ENCODE measurements at regions not wholly inside any gene's neighbourhood (a gene's known extent, or its start where the extent isn't known, plus 50 kb on each side); places are given as distances from the start of the nearest gene placed in this dataset.

DNA sequence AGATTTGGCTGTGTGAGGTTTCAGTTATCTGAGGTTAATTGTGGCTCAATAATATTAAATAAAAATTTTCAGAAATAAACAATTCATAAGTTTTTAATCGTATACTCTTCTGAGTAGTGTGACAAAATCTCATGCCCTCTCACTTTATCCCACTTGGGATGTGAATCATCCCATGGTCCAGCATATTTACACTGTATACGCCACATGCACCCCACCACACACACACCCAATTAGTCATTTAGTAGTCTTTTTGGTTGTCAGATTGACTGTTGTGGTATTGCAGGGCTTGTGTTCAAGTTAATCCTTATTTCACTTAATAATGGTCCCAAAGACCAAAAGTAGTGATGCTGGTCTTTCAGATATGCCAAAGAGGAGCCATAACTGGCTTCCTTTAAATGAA is 66.4 kb upstream of the PCDH9 start:
- DNase-seq, result no peak

DNA sequence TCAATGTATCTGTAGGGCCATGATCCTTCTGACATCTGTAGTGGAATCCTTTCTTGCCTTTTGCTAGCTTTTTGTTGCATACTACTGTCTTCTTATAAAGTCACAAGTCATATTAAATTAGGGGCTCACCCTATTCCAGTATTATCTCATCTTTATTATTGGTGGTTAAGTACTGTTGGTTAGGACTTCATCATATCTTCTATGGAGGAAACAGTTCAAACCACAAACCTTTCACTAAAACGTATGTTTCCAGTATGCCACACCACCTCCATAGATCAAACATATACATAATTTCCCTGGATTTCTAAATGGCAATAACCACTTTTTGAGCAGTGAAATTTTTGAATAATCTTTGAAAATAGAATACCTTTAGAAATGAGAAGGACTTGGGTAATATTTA is 62.8 kb upstream of the PCDH9 start:
- DNase-seq, result no peak

DNA sequence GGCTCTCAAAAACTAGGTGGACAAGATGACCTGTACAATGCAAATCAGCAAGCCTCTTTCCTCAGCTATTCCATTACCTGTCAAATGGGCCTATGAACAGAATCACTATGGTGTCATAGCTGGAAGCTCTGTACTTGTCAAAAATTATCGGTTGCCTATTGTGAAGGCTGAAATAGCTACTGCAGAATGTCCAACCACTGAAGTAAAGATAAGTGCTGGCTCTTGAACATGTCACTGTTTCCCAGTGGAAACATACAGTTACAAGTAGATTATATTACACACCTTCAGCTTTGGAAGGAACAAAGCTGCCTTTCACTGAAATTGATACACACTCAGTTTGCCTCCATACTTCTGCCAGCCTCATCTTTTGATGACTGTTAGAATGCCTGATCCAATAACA is 55.5 kb upstream of the PCDH9 start:
- DNase-seq, result no peak

DNA sequence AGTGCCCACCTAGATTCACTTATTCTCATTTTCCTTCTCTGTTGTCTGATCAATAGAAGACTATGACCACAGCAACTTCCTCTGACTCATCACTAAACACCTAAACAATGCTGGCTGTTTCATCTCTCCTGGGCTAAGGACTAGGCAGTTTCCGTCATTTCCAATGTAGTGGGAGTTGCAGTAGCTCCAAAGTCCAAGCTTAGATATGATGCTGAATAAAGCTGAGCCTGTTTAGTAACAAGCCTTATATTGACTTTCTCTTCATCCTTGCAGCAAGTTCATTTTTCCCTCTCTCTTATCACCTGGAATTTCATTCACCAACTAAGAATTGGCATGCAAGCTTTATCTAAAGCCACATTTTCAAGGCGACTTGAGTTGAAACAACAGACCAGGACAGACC is 53.5 kb upstream of the PCDH9 start:
- no peak for DNase-seq

DNA sequence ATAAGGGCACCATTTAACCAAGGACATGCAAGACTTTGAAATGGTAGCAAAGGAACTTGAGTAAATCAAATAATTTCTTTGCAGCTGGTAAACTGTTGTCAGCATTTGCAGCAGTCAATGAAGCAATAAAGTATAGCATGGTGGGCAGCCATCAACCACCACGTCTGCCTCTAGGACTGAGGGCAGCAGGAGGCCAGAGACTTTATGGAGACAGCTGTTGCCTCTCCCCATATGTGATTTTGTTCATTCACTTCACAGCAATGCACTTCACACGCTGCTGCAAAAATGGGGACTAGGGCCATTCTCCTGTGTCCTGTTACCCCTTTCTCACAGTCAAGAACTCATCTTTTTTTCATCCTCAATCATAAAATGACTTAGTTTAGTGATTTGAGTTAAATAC is 51.3 kb upstream of the PCDH9 start:
- no peak for DNase-seq
